GM18508 (cell line): ENCODE measurements at regions not wholly inside any gene's neighbourhood (a gene's known extent, or its start where the extent isn't known, plus 50 kb on each side); places are given as distances from the start of the nearest gene placed in this dataset.
"Not testable (repeated sequence)": the region's sequence is repeated elsewhere in the genome, so short reads cannot be mapped to it uniquely, and the experiment has no call there.

Experiments
- ATAC-seq: cut with Tn5 transposase; IDR thresholded peaks from one replicate; pipeline ENCODE4 v1.9.1; 2021; ENCODE audit warnings: moderate number of reproducible peaks; ENCODE audit not compliant: insufficient read depth, unreplicated experiment

DNA sequence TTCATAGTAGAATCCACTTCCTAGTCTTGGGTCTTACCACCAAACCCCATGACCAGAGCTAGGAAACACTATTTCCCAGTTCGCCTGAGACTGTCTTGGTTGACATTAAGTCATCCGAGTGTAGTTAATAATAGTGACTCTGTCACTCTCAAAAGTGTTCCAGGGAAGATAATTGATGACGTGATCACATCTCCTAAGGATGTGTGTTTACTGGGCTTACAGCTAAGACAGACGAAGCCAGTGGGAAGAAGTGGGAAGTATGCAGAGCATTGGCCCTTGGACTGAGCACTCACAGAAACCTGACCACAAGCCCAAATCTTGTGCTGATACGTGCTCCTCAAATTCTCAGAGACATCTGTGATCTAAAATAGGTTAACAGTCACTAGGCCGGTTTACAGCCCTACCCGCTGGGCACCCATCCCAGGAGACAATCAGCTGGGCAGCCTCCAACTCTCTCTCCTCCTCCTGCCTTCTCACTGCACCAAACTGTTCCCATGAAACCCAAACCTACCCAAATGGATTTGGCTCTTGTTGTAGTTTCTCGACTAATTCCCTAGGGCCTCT, 316.6 kb downstream of the TLE1 start:
- no peak for ATAC-seq

DNA sequence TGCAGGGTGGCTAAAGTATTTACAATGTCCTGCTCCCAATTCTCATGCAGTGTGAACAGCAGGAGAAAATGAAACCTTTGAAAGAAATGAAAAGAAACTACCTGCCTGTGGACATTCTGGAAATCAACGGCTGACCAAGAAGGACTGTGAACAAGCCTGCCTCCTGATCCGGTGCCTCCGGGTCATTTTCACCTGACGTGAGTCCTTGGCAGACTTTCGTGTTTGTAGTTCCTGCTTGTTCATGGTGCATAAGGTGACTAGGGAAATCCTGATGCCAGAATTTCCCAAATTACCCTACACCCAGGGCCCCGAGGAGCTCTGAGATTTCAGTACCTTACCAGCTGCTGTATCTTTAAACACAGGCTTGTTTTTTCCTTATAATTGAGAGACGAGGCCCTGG, 317.5 kb downstream of the TLE1 start:
- no peak for ATAC-seq

DNA sequence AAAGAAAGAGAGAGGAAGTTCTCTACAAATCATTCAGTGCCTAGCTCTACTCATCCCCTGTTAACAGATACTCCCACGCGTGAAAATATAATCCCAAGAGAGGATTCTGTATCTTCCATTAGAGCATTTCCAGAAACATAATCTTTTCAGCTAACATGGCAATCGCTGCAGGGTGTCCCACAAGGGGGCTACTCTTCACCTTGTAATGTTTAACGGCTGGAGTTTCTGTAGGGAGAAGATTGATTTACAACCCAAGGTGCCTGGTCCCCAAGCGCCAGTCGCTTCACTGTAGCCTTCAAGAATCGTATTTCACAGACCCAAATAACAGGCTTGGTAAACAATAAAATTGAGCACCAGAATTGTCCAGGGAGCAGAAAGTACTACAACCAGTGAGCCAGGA, 318.7 kb downstream of the TLE1 start:
- ATAC-seq: no peak

DNA sequence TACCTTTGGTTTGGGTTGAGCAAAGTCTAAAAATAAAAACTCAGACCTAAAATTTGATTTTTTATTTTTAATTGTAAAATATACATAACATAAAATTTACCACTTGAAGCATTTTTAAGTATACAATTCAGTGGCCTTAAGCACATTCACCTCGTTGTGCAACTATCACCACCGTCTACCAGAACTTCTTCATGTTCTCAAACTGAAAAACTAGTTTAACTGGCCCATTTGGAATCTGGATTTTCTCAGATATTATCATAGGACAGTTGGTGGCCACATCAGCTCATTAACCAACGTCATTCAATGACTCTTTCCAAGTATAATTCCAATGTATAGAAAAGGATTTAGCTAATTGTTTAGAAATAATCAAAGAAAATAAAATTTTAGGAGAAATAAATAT, 319.3 kb downstream of the TLE1 start:
- no peak for ATAC-seq

DNA sequence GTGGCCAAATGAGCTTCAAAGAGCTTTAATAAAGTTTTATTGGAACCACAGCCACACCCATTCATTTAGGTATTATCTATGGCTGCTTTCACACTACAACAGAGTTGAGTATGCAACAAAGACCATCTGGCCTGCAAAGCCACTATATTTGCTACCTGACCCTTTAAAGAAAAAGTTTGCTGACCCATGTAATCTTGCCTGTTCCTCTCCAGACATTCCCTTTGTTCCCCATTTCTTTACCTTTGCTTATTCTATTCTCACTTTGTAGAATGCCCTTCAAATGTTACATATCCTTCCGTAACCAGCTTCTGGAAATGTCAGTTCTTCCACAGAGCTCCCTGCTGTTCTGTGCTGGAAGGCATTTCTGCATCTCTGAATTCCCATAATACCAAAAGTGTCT, 320.2 kb downstream of the TLE1 start:
- ATAC-seq: no peak

DNA sequence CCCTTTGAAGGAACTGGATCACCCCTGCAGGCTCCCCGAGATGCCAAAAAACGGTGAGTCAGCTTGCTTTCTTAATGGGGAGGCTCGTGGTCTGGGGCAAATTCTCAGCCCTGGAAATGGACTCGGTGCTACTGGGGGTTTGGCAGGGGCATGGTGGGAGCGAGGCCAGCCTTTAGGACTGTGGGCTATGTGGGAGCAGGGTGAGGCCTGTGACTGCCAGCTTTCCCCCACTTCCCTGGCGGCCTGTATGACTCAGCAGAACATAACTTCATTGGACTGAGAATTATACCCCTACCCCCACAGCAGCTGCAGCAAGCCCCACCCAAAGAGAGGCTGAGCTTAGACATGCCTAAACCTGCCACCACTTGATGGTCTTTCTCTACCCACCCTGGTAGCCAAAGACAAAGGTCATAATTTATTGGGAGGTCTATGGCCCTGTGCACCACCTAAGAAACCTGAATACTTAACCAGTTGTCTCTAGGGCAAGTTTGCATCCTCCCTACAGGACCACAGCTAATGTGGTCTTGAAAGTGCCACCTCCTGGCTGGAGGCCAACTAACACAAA, 325.3 kb downstream of the TLE1 start:
- ATAC-seq: no peak

DNA sequence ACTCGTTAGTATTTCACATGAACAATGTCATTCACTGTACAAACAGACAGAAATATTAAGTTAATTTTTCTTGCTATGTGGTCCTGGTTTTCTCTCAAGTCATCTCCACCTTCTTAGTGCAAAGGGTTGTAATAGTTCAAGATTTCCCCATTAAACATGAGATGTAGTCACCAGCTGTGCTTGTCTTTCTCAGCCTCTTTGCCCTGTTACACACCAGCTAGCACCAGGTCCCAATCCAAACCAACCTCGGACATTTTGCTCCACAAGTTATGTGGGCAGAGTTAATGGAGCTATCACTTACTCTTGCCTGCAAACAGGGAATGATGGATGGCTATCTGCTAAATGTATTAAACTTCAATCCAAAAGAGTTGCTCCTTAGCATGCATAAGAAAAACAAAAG, 328.1 kb downstream of the TLE1 start:
- no peak for ATAC-seq

DNA sequence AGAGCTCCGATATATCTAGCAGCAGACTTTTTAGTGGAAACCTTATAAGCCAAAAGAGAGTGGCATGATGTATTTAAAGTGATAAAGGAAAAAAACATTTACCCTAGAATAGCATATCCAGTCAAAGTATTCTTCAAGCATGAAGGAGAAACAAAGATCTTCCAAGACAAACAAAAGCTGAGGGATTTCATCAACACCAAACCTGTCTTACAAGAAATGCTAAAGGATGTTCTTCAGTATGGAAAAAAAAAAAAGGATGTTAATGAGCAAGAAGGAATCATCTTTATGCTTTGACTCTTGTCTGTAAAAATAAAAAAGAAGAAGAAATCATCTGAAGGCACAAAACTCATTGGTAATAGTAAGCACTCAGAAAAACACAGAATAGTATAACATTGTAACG, 338.2 kb downstream of the TLE1 start:
- ATAC-seq: no peak

DNA sequence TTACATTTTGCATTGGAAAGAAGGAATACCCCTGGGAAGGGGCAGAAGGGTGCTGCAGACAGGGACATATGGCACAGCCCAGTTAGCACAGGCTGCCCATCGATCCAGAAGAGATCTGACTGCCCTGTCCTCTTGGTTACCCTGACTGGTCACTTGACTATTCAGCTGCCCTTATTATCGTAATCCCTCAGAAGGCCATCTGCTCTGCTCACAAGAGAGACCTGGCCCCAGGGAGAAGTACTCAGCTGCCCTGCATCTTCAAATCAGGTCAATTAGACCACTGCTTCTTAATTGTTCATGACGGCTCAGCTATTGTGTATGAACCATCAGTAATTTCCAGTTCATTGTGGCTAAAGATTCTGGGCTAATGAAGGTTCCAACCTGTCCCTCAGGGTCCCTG, 345.0 kb downstream of the TLE1 start:
- ATAC-seq: no peak

DNA sequence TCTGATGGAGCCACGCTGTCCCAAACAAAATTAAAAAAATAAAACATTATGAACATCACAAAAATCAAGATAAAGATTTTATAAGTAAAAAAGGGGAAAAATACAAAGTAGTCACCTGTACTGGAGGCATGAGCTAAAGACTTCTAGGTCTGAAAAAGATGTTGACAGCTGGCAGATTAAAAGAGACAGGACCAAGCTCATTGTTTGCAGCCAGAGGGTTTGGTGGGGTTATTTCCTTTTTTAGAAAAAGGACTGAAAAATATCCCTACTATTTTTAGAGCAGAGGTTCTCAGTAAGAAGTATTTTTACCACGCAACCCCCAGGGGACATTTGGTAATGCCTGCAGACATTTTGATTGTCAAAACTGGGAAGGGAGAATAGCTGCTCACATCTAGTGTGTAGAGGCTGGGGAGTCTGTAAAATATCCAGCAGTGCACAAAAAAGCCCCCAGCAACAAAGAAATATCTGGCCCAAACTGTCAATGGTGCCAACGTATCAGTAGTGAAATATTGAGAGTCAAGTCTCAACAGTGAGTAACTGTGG, 353.4 kb downstream of the TLE1 start:
- ATAC-seq: no peak

DNA sequence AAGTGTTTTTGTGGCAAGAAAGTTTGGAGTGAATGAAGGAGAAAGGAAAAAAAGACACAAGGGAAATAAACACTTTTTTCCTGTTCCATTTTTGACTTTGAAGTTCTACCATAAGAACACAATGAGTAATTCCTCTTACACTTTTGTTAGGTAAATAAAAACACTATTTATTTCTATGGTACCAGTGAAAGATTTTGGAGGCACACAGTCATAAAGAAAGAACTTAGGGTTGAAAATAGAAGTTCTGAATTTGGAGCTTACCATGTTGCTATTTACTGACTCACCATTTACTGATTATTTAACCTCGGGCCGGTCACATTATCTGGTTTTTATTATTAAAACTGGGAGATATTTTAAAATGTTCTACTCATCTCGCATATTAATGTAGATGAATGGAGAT, 367.8 kb downstream of the TLE1 start:
- no peak for ATAC-seq

DNA sequence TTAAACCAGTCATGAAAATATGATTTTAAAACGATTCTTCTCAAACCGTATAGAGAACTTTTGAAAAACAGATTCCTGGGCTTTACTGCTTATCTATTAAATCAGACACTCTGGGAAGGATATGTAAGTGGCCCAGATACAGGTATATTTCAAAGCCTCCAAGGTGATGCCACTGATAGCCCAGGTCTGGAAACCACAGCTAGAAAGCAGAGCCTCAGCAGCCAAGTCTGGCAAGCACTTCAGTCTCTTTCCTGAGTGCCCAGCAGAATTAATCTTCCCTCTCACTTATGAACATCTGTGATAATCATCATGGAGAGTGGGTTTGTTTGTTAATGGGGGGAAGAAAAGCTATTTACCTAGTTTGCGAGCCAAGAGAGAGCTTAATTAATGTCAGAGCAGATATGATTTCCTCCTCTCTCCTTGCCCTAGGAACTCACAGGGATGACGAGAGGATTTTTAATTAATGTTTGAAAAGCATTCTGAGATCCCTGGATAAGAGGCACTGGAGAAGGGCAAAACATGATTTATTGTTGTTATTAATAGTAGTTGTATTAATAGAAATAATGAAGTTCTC, 368.4 kb downstream of the TLE1 start:
- ATAC-seq: no peak

DNA sequence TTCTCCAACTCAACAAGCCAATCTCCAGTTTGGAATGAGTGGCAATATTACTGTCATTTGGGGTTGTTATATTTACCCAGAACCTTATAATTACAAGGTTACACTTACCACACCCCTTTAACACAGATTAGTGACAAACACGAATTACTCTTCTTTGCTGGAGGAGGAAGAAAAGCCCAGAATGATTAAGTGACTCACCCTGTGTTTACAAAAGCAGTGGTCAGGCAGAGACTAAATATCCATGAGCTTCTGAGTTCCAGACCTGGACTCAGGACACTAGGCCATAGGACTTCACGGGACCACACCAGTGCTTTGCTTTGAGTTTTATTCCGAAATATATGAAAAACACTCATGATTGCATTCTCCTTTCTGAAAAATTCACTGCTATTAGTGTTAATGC, 370.8 kb downstream of the TLE1 start:
- no peak for ATAC-seq

DNA sequence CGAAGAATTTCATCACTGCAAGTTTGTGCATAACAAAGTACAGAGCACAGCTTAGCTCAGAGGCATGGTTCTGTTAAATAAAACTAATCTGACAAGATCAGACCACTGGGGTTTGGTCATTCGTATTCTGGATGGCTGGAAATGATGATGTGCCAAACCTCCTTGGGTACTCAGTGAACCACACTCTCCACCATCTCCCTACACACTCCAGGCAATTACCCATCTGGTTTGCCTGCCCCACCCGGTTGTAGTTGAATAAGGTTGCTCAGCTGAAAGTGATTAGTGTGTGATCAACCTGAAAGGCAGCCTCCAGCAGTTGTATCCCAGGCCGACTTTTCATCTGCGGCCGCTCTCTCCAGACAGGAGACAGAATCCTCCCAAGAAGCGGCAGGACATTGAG, 371.4 kb downstream of the TLE1 start:
- no peak for ATAC-seq

DNA sequence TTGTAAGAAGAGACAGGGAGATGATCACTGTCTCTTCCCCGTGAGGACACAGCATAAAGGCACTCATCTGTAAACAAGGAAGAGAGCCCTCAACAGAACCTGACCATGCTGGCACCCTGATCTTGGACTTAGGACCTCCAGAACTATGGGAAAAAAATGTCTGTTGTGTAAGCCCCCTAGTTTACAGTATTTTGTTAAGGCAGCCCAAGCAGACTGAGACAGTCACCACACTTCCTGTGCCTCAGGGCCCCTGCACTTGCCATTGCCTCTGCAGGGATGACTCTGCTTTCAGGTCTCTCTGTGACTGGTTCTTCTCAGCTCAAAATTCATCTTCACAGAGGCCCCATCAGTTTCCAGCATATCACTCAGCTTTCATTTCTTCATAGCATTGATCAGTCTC, 372.1 kb downstream of the TLE1 start:
- no peak for ATAC-seq

DNA sequence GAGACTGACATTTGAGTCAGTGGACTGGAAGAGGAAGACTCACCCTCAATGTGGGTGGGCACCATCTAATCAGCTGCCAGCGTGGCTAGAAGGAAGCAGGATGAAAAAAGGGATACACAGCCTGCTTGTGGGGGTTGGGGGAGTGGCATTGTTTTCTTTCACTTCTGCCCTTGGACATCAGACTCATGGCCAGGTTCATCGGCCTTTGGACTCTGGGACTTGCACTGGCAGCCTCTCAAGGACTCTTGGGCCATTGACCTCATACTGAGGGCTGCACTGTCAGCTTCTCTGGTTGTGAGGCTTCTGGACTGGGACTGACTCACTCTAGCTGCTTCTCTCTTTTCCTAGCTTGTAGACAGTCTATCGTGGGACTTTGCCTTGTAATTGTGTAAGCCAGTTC, 374.9 kb downstream of the TLE1 start:
- ATAC-seq: no peak

DNA sequence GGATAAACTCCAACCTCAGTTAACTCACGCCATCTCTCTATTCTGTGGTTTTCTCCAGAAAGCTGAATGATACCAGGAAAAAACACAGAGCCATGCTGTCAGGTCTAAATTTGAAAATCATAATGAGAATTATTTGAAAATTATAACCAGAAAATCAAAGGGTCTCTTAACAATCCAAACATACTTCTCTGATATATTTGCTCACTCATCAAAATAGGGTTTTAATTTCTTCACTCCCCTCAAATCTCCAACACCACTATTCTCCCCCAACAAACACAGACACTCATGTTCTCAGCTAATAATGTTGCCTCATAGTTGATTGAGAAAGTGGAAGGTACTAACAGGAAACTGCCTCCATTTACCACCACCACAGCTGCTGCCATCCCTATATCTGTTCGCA, 375.5 kb downstream of the TLE1 start:
- ATAC-seq: no peak

DNA sequence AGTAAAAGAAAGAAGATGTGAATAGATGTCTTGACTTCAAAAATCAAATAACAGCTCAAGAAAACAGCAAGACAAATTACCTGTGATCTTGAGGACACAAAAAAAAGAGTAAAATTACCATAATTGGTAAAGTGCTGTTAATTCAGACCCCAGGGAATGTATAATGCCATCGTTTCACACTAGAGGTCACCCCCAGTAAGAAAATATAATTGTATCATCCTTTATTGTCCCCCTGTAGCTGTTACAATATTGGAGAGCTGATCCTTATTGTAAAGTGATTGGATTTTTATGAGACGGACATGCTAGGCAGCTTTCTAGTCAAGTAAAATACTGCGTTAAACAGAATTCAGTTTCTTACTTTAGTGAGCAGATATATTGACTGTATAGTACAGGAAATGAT, 377.0 kb downstream of the TLE1 start:
- no peak for ATAC-seq

DNA sequence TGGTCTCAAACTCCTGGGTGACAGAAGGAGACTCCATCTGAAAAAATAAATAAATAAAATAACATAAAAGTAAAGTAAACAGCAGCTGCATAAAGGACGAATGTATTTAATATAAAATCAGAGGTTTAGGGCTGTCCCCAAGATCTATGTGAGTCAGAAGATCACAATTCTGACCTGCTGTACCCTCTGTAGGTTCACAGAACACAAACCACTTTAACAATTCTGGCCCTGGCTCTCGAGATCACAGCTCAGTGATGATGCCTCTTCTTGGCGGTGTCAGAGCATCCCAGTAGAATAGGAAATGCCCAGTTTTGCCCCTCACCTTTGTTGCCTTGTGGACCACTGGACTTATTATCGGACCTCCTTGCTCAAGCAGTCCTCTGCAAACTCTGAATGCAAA, 380.9 kb downstream of the TLE1 start:
- no peak for ATAC-seq

DNA sequence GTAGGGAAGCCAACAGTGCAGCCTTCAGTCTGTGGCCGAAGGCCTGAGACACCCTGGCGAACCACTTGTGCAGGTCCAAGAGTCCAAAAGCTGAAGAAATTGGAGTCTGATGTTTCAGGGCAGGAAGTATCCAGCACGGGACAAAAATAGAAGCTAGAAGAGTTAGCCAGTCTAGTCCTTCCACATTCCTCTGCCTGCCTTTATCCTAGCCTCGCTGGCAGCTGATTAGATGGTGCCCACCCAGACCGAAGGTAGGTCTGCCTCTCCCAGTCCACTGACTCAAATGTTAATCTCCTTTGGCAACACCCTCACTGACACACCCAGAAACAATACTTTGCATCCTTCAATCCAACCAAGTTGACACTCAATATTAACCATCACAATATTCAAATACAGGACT, 381.6 kb downstream of the TLE1 start:
- not testable (repeated sequence) for ATAC-seq

DNA sequence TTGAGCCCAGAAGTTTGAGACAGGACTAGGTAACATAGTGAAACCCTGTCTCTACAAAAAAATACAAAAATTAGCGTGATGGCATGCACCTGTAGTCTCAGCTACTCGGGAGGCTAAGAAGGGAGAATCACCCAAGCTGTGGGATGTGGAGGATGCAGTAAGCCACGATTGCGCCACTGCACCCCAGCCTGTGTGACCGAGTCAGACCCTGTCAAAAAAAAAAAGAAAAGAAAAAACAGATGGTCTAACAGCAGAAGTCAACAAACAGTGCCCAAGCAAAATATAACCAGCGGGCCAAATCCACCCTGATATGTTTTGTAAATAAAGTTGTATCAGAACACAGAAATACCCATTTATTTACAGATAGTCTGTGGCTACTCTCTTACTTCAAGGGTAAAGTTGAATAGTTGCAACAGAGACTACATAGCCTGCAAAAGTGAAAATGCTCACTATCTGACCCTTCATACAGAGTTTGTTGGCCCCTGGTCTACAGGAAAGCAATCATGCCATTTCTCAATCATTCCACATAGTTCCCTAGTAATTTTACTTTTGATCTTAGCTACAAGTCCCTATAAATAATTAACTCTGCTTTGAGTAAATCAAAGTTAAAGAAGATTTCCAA, 383.7 kb downstream of the TLE1 start:
- ATAC-seq: no peak

DNA sequence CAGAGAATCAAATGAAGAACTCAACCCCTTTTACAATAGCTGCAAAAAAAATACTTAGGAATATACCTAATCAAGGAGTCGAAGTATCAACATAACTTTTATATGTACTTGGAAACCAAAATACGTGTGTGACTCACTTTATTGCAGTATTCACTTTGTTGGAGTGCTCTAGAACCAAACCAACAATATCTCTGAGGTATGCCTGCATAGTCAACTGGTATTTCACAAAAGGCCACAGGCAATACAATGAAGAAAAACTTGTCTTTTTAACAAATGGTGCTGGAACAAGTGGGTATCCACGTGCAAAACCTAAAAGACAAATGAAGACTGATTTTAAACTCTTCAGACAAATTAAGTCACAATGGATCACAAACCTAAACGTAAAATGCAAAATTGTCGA, 385.7 kb downstream of the TLE1 start:
- ATAC-seq: no peak
